AG04450 (cell line): ENCODE measurements at regions not wholly inside any gene's neighbourhood (a gene's known extent, or its start where the extent isn't known, plus 50 kb on each side); places are given as distances from the start of the nearest gene placed in this dataset.

Experiments
- CTCF ChIA-PET: fragments of 300-600, 350-600 bp; formaldehyde crosslinking; extraction: SDS; loops from one replicate; lab custom pipeline; 2022; ENCODE audit warnings: antibody characterized with exemption, inconsistent platforms; lab: Charles Lee
- POLR2A ChIA-PET: fragments of 350-600 bp; formaldehyde crosslinking; extraction: SDS; loops from one replicate; lab custom pipeline; 2021; ENCODE audit warnings: antibody characterized with exemption, inconsistent platforms; lab: Yijun Ruan, JAX
- DNase-seq: peaks from one replicate; pipeline ENCODE4 v3.0.0-alpha.2; 2011; ENCODE audit warnings: low read depth, low spot score
- H3K27ac ChIP-seq: one replicate; pipeline ENCODE4 v1.5.1; 2012; ENCODE audit warnings: low read depth, low read length, control low read depth
- H3K27me3 ChIP-seq: one replicate; pipeline ENCODE4 v1.6.0; 2012; ENCODE audit warnings: low read length; ENCODE audit not compliant: control insufficient read depth, insufficient read depth
- H3K4me3 ChIP-seq: 2 replicates; pipeline ENCODE4 v1.5.1; 2011; ENCODE audit warnings: mild to moderate bottlenecking, low read depth, low read length, control low read depth
- H3K9me3 ChIP-seq: 2 replicates; pipeline ENCODE4 v1.5.1; 2012; ENCODE audit warnings: low read length; ENCODE audit not compliant: control insufficient read depth, insufficient read depth
- TF ChIP-seq, protein P1 (sequence below): IDR thresholded peaks from 2 replicates; pipeline ENCODE4 v1.5.1; 2011; ENCODE audit warnings: low read depth, low read length, control low read depth, inconsistent platforms

- H3K9me3 ChIP-seq = no peaks in the 10 kb centered on the region
- H3K27me3 ChIP-seq = peaks cover 2% of the 10 kb centered on the region
- H3K27ac ChIP-seq = no peak overlapping the region
- CTCF ChIA-PET = no interaction called here
- POLR2A ChIA-PET = no interaction called here
- no peak for DNase-seq
- H3K4me3 ChIP-seq = no peak overlapping the region
- TF ChIP-seq, protein P1, sequence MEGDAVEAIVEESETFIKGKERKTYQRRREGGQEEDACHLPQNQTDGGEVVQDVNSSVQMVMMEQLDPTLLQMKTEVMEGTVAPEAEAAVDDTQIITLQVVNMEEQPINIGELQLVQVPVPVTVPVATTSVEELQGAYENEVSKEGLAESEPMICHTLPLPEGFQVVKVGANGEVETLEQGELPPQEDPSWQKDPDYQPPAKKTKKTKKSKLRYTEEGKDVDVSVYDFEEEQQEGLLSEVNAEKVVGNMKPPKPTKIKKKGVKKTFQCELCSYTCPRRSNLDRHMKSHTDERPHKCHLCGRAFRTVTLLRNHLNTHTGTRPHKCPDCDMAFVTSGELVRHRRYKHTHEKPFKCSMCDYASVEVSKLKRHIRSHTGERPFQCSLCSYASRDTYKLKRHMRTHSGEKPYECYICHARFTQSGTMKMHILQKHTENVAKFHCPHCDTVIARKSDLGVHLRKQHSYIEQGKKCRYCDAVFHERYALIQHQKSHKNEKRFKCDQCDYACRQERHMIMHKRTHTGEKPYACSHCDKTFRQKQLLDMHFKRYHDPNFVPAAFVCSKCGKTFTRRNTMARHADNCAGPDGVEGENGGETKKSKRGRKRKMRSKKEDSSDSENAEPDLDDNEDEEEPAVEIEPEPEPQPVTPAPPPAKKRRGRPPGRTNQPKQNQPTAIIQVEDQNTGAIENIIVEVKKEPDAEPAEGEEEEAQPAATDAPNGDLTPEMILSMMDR = no peak
These were observed 143.3 kb downstream of the GPAT3 start for GRCh38 chr4:83679254-83679653.

DNA sequence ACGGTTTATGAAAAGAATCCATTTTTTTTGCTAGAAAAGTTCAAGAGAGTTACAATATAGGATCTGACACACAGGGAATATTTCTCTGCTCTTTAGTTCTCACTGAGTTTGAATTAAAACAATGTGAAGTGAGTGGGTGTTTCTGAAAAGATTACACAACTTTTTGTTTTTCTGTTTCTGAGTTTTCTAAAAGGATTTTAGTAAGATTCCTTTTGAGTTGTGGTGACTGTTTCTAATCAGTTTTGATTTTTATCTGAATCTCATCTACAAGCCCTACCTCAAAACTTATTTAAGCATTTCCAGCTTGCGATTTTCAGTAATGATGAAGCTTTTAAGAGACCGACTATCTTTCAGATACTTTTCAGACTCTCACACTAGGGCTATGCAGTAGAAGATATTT lies 141.7 kb downstream of the GPAT3 start:
- no peak overlapping the region for H3K27ac ChIP-seq
- TF ChIP-seq, protein P1 = no peak
- H3K4me3 ChIP-seq = no peak overlapping the region
- no peaks in the 10 kb centered on the region for H3K9me3 ChIP-seq
- no peak for DNase-seq
- peaks cover 2% of the 10 kb centered on the region for H3K27me3 ChIP-seq
- CTCF ChIA-PET = no interaction called here
- POLR2A ChIA-PET = no interaction called here

DNA sequence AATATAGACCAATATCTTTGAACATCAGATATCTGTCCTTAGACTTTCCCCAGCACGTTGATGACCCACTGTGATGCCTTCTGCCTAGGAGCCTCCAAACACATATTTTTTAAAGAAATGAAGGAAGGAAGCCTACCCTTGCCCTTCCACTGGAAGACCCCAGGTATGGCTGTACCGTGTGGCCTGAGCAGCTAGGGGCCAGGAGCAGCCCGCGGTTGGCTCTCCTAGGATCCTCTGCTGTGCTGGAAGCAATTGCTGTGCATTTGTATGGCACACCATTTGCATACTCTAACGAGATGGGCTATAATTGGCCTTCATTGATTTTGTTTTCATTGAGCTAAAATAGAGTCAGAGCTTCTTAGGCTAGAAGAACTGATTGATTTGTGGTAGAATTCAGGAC lies 128.8 kb downstream of the GPAT3 start:
- Histone ChIP-seq H3K9me3 (no peaks in the 10 kb centered on the region), H3K27ac (no peak overlapping the region), H3K4me3 (no peak overlapping the region), H3K27me3 (peaks cover 2% of the 10 kb centered on the region)
- ChIA-PET POLR2A (no interaction called here), CTCF (no interaction called here)
- TF ChIP-seq, protein P1 = no peak
- DNase-seq = no peak

DNA sequence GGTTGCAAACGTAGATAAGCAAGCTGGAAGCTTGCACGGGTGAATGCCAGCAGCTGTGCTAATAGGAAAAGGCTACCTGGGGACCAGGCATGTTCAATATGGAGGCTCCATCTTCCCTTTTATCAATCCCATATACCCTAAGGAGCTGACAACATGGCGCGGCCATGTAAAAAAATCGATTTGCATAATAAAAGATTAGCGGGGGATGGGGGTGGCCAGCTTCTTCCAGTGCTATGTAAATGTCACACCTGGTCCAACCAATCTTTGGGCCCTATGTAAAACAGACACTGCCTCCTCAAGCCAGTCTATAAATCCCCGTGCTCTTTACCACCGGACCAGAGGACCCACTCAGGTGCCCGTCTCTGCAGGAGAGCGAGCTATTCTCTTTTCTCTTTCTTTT lies 128.2 kb downstream of the GPAT3 start:
- POLR2A ChIA-PET = no interaction called here
- CTCF ChIA-PET = interaction anchor here (1.8 kb wide), 1 partner anchor 19 kb away, joined by 7 read pairs; no protein-coding TSS in a partner anchor
- no peak overlapping the region for H3K27ac ChIP-seq
- H3K9me3 ChIP-seq = no peaks in the 10 kb centered on the region
- H3K4me3 ChIP-seq = no peak overlapping the region
- H3K27me3 ChIP-seq = peaks cover 2% of the 10 kb centered on the region
- TF ChIP-seq, protein P1 = no peak
- no peak for DNase-seq

GRCh38 chr4:83662204-83662603 lies 126.3 kb downstream of the GPAT3 start:
- DNase-seq = no peak
- peaks cover 2% of the 10 kb centered on the region for H3K27me3 ChIP-seq
- H3K27ac ChIP-seq = no peak overlapping the region
- ChIA-PET CTCF (no interaction called here), POLR2A (no interaction called here)
- TF ChIP-seq, protein P1 = no peak
- no peak overlapping the region for H3K4me3 ChIP-seq
- no peaks in the 10 kb centered on the region for H3K9me3 ChIP-seq
